Kidney glomerular epithelial cell (primary cell): ENCODE measurements at regions not wholly inside any gene's neighbourhood (a gene's known extent, or its start where the extent isn't known, plus 50 kb on each side); places are given as distances from the start of the nearest gene placed in this dataset.
A peak's percentile ranks its signal among the peaks of the same experiment; 100 is the strongest.

Source experiments
- DNase-seq: peaks from one replicate; lab custom pipeline; 2025; lab: John Stamatoyannopoulos, UW

DNA sequence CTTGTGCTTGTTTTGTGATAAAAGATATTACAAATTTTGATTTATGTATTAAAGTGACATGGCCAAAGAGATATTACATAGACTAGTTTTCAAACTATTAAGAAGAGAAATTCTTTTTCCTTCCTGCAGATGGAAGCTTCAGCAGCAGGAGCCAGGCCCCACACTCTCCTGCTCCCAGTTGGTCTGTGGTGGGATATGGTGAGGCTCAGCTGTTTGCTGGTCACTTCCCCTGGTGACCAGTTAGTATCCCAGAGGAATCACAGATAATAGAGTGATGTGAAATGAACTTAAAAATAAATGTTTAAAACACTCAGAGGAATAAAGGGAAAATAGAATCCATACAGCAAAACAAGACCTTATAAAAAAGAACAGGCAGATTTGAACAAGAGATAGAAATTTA, 154.7 kb downstream of the KTN1 start:
- no peak for DNase-seq

DNA sequence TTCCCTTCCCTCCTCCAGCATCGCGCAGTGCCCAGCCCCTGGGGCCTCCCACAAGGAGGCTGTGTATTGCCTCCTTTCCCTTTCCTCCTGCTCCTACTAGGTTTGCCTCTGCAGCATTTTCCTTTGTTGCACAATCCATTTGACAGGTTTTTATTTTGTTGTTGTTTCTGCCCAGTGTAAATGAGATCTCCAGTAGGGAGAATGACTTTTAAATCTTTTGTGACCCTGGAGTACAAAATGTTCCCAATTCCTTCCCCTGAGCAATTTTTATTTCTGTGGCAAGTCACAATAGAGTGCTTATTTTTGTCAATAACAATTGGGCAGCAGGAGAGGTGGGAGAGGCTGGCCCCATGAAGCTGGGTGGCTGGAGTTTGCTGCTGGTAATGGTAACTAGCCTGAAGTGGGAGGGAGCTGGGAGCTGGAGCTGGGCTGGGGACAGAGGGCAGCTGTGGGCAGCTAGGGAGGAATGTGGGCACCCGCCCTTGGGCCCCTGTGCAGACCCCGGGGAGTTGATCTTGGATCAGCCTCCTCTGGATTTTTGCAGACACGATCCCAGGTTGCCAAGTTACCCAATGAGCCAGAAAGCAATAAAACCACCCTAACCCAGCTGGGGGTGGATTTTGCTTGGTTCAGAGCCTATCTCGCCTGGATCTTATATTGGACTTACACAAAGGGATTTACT, 160.1 kb downstream of the KTN1 start:
- DNase-seq = peak; percentile 56

GRCh38 chr14:55740649-55740989, 160.6 kb downstream of the KTN1 start:
- no peak for DNase-seq

GRCh38 chr14:55741240-55741639, 161.2 kb downstream of the KTN1 start:
- DNase-seq = no peak

- no peak for DNase-seq
Observed at GRCh38 chr14:55743551-55743950, 163.5 kb downstream of the KTN1 start.

GRCh38 chr14:55744321-55744720, 164.3 kb downstream of the KTN1 start:
- DNase-seq = no peak

DNA sequence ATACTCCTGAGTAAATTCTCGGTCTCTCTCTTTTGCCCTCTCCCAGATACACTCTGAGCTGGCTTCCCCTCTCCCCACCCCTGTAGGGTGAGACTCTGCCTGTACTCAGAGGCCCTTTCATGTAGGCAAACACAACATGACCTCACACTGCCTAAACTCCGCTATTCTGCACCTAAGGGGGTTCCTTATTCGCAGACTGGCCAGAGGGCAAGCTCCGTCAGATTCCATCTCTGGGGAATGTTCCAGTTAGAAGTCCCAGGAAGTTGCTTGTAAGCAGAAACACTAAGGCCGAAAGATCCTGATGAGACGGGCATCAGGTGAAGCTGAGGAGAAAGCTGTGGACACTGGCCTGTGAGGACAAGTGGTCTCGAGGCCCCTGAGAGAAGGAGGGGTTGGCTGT, 165.9 kb downstream of the KTN1 start:
- DNase-seq = no peak

- DNase-seq = no peak
Observed at GRCh38 chr14:55746558-55746957, 166.6 kb downstream of the KTN1 start.

DNA sequence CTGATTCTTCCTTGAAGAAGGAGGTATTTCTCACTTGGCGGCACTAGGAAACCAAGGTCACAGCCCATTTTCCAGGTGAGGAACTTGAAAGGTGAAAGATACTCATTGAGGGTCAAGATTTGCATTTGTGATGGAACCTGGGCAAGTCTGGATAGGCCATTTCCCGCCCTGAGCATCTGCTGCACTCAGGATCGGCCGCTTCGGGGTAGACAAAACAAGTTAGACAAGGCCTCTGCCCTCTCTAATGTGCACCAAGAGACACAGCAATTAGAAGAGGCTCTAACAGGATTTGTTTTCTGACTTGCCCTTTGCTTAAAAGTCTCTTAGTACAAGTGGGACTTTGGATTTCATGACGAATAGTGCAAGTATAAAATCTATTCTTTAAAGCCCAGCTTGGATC, 167.2 kb downstream of the KTN1 start:
- no peak for DNase-seq

GRCh38 chr14:55749201-55749812, 169.3 kb downstream of the KTN1 start:
- DNase-seq = no peak

GRCh38 chr14:55749946-55750345, 169.9 kb downstream of the KTN1 start:
- no peak for DNase-seq

- peak; percentile 67 for DNase-seq
Observed at GRCh38 chr14:55752580-55753390, 172.8 kb downstream of the KTN1 start.

DNA sequence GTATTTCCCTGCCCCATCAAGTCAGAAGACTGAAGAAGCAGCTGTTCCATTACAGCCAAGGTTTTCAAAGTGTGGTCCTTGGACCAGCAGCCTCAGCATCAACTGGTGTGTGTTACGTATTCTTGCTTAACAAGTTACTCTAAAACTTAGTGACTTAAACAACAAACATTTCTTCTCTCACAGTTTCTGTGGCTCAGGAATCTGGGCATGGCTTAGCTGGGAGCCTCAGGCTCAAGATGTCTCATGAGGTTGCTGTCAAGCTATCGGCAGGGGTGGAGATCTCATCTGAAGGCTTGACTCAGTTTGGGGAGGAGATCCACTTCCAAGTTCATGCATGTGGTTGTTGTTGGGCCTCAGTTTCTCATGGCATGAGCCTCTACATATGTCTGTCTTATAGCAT, 174.5 kb downstream of the KTN1 start:
- DNase-seq = no peak

DNA sequence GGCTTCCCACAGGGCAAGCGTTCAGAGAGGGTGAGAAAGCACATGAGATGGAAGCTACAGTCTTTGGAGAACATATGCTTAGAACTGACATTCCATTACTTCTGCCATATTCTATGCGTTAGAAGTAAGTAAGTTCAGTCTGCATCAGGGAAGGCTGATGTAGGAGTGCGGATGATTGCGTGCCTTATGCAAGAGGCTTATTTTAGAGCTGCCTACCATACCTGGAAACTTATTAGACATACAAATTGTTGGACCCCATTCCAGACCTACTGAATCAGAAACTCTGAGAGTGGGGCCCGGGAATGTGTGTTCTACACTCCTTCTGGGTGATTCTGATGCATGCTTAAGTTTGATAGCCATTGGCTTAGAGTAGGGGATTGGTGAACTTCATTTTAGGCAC, 174.9 kb downstream of the KTN1 start:
- DNase-seq = no peak

GRCh38 chr14:55756078-55756477, 176.1 kb downstream of the KTN1 start:
- DNase-seq = no peak

- no peak for DNase-seq
Observed at GRCh38 chr14:55756557-55756956, 176.6 kb downstream of the KTN1 start.

- DNase-seq = no peak
Observed at GRCh38 chr14:55758796-55759195, 178.8 kb downstream of the KTN1 start.

DNA sequence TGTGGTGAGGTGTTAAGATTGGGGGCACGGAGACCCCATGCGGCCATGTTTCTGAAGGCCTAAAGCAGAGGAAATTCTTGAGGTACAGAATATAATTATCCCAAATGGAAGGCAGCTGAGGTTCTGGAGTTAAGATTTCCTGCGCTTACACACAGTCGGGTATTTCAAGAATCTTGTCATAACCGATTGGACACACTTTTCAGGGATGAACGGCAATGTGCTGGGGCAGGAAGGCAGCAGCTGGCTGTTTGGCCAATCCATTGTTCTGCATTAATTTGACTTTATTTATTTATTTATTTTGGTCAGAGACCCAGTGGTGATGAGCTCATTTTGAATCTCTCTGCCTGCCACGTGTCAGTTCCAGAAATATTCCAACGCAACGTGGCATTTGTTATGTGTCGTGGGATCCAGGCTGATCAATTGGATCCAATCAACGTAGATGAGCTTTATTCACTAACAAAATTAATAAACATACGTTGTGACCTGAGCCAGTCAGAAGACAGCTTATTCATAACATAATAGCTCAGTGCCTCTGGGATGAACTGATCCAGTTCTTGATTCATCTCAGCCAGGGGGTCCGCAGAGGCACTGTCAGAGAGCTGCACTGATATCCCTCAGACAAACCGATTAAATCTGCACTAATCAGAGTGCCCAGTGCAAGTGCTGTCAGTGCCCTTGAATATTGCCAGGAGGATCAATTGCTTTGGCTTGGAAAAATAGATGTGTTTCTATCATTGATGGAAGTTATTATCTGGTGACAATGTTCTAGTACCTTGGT, 181.0 kb downstream of the KTN1 start:
- DNase-seq = no peak

DNA sequence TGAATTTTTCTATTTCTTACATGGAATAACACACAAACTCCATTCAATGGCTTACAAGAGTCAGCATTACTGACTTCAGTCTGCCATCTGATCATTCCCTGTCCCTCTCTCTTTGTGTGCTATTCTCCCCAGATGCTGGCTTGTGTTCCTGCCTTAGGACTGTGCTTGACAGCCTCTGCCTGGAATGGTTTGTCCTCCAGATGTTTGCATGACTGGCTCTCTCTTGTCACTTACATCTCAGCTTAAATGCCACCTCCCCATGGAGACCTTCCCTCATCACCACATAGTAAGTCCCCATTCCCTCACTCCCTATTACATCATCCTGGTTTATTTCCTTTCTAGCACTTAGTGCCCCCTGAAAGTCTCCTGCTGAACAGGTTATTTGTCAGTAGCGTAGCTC, 181.6 kb downstream of the KTN1 start:
- DNase-seq = no peak

DNA sequence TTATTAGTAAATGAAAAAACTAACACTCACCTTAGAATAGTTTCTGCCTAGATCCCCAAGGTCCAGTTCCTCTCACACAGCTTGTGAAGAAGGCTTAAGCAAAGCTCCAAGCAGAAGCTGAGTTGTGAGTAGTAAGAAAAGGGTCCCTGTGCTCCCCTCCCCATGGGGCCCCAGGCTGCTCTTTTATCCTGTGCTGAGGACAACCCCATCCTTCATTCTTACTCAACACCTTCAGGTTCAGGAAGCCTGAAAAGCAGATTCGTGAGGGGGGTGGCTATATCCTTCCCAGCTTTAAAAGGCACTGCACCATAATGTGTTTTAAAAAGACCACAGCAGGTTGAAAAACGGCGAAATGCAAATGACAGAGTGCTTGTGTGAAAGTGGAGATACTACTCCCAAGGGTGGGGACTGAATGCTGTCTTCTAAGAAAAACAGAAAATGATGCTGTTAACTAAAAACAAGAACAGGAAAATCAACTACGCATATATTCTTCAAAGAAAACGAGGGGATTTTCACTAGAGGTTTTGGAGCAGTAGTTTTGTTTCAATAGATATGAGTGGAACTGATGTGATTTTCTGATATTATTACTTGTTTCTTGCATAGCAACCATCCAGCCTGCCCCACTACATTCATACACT, 182.7 kb downstream of the KTN1 start:
- no peak for DNase-seq

DNA sequence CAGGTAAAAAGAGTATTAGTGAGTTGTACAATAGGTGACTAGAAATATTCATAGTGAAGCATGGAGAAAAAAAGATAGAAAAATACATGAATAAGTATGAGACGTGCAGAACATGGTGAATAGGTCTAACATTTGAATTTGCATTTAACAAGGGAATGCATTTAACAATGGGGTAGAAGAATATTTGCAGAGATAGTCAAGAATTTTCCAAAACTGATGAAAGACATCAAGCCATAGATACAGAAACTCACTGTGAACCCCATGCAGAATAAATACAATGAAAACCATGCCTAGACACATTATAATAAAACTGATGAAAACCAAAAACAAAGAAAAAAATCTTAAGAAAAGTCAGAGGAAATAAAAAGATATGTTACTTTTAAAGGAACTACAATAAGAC, 184.8 kb downstream of the KTN1 start:
- no peak for DNase-seq

DNA sequence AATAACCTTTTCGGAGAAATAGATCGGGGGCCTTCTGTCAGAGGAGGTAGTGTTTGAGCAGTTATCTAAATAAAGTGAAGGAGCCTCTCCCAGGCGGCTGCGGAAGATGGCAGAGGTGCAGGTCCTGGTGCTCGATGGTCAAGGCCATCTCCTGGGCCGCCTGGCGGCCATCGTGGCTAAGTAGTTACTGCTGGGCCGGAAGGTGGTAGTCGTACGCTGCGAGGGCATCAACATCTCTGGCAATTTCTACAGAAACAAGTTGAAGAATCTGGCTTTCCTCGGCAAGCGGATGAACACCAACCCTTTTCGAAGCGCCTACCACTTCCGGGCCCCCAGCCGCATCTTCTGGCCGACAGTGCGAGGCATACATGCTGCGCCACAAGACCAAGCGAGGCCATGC, 186.1 kb downstream of the KTN1 start:
- DNase-seq = no peak
